IPS-NIHi7 (cell line): ENCODE measurements at regions not wholly inside any gene's neighbourhood (a gene's known extent, or its start where the extent isn't known, plus 50 kb on each side); places are given as distances from the start of the nearest gene placed in this dataset.

ENCODE experiments used
- DNase-seq: peaks from one replicate; pipeline ENCODE4 v3.0.0; 2012; ENCODE audit warnings: mixed read lengths; ENCODE audit errors: extremely low spot score

DNA sequence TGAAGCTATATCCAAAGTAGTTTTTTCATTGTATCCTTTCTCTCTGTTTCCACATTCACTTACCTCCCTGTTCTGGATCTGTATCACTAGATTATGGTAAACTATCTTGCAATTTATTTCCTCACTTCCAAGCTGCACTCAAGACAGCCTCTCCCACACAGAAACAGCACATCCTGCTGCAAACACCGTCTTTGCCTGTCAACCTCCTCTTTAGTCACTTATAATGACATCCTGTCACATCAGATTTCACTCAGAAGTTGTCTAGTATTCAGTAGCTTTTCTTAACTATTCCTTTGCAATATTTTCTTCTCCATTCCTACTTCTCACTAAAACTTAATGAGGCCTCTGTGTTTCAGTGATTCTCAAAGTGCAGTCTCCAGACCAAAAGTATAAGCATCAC, 490.8 kb downstream of the IGSF11 start:
- DNase-seq: no peak

DNA sequence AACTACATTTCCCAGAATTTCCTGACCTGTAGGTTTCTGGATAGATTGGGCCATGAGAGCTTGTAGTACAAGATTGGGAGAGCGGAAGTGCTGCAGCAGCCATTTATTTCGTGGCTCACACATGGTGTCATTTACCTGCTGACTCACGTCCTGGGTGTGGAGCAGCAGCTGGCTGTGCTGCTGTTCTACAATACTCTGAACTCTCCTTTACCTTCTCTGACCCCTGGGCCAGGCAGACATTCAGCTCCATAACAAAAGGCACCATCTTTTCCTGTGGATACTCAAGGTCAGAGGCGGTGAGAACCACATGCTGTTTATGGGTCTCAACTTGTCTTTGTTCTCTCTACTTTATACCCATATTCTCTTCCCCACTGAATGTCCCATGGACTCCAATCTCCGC, 490.2 kb downstream of the IGSF11 start:
- DNase-seq: peak; percentile 21

DNA sequence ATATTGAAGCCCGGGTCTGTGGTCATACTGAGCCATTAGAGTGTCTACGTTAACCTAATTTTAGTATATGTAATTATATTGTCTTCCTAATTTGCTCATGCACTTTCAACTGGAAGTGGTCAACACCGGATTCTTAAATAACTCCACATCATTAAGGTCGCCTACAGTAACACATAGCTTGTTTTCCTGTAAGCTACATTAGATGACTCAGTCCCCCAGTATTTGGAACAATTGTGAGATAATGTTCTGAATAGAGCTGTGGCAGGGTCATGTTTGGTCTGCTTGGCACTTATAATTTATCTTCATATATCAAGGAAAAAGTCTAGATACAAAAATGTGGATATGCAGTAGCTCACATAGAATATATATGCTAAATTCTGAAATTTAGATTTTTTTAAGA, 486.2 kb downstream of the IGSF11 start:
- DNase-seq: no peak

DNA sequence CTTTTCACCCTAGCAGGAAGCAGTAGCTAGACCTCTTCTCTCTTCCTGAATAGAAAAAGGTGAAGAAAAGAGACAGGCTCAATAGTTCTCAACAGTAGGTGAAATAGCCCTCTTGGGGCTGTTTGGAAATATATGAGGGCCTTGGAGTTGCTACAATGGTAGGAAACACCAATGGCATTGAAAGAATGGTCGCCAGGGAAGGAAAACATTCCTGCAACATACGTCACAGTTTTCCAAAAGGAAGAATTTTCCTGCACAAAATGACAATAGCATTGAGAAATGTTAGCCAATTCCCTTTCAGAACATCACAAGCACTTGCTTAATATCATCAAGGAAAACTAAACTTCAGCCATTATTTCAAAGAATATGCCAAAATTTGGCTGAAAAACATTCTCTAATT, 484.5 kb downstream of the IGSF11 start:
- DNase-seq: no peak

DNA sequence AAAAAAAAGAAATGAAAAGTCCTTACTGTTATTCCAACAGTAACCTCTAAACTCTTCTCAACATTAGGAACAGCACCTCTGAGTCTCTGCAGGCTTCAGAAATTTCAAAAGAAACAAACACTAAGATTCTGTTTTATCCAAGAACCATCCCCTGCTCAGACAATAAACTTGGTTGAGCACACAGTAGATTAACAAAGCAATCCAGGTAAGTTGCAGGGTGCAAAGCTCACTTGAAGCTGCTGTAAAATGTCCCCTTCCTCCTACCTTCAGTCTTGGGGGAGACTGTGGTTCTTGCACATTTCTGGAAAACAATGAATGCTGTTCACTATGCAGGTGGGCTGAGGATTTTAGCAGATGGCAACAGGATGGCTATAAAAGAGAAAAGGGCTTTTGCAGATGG, 484.1 kb downstream of the IGSF11 start:
- no peak for DNase-seq

DNA sequence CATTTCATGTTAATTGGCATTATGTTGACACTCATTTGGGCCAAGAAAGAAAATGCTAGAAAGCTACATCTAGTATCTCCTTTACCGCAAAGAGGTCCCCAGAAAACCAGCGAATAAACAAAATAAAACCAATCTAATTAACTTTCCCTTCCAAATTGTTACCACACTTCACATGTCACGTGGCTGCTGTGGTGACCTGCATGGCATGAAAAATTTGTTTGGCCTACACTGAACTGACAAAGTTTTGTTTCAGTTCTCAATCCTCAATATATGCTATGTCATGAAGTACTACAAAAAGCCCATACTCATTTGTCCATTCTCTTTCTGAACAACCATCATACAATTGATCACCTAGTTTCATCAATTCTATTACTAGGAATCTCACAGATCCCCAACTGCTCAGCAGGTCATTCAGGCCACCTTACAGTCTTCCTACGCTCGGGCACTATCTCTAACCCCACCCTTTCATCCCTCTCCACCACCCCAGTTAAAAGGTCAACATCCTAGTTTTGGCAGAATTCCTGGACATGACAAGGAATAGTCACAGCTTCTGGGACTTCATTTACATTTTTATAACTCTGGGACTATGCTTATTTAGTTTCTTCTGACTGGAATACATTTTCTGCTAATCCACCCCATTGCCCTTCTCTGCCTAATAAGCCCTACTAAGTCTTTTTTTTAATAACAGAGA, 480.4 kb downstream of the IGSF11 start:
- DNase-seq: no peak

DNA sequence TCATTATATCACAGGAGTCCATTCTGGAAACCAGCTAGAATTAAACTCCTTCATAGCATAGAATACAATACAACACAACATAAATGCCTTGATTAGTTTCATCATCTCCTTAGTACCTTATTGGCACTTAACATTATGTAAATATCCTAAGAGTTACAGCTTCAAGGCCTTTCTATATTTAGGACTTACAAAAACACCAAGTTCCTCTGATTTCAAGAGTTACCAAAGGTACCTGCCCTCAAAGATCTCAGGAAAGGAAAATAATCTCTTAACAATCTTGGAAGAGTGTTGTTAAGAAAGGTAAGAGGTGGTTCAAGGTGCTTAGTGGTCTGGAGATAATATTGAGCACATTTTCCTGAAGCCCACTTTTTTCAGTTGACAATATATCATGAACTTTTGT, 477.7 kb downstream of the IGSF11 start:
- DNase-seq: no peak

DNA sequence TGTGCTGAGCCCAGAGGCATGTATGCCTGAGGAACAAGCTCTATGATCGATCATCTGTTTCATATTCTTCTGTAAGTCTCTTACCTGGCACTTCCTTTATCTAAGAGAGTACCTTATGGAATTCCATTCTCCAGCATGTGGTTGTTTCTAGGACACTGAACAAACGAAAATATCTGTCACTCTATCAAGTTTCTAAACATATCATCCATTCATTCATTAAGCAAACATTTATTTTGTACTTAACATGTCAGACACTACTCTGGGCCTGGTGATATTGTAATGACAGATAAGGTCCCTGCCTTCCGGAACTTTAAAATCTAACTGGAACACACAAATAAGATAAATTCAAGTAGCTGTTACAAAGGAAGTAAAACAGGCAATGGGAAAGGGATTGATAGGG, 477.1 kb downstream of the IGSF11 start:
- DNase-seq: no peak

DNA sequence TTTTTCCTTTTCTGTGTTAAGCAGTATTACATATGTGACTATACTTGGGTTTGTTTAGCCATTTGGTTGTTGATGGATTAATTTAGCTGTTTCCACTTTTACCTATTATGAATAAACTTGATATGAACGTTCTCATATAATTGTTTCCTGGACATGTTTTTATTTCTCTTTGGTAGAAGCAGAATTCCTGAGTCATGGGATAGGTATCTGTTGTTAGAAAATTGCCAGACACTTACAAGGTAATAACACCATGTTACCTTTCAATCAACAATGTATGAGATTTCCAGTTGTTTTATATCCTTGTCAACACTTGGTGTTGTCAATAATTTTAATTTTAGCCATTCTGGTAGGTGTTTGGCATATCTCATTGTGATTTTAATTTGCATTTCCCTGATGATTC, 475.4 kb downstream of the IGSF11 start:
- no peak for DNase-seq

DNA sequence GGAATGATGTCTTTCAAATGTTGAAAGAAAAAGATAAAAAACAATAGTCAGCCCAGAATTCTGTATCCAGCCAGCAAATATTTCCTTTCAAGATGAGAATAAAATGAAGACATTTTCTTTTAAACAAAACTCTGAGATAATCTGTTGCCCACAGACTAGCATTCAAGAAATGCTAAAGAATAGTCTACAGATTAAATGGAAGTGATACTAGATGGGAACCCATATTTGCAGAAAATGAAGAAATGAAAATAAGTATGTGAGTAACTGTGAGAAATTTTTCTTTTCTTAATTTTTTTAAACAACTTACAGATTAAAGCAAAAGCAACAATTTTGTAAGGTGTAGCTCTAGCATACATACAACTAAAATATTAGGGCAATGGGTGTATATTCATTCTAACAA, 469.8 kb downstream of the IGSF11 start:
- no peak for DNase-seq

DNA sequence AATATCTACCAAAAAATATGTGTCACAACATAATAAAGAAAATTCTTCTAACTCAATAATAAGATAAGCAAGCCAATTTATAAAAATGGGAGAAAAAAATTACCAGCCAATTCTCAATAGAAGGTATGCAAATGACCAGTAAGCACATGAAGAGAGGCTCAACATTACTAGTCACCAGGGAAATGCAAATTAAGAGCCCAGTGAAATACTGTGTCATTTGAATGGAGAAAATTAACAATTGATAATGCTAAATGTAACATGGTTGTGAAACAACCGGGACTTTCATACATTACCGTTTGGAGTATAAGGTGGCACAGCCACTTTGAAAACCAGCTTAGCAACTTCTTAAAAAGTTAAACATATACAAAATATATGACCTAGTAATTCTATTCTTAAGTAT, 460.7 kb downstream of the IGSF11 start:
- no peak for DNase-seq

DNA sequence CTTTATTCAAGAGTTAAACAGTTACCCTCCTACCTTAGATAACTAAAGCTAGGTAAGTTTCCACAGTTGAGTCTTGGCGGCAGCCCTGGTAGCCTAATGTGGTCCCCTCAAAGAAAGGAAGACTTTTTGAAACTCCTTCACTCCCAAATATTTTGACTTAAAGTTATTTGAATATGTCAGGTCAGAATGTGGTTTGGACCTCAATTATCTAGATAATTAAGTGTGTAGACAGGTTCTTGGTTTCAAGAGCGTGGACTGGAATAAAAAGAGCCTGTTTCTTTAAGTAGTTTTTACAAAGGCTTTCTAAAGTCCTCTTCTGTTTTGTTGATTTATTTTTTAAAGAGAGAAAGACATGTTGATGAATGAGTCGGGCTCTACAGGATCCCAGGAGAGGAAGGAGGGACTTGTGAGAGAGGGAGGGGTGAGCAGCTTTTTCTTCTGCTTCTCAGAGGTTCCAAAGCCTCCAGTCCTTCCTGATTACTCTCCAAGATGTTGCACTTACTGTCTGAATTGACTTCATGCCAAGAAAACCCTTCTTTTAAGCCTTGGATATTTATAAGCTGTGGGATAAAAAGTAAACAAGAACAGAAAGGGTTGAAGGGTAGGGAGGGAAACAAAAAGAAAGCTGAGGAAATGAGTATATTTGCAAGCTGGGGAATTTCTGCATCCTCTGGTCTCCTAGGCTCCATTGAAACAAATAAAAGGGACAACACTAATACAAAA, 457.4 kb downstream of the IGSF11 start:
- DNase-seq: no peak

DNA sequence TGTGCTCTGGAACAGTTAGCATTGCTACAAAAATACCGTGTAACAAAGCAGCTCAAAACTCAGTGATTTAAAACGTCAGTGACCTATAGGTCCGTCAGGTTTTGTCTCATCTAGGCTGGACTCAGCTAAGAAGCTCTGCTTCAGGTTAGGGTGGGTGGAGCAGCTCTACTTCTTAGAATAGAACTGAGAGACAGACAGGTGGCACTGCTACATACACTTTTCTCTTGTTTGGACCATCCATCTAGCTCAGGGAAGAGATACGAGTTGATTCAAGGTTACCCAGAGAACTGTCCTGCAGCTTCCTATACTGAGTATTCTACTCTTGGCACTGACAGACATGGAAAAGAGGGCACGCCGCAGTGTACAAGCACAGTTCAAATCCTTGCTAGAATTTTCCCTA, 456.1 kb downstream of the IGSF11 start:
- no peak for DNase-seq

DNA sequence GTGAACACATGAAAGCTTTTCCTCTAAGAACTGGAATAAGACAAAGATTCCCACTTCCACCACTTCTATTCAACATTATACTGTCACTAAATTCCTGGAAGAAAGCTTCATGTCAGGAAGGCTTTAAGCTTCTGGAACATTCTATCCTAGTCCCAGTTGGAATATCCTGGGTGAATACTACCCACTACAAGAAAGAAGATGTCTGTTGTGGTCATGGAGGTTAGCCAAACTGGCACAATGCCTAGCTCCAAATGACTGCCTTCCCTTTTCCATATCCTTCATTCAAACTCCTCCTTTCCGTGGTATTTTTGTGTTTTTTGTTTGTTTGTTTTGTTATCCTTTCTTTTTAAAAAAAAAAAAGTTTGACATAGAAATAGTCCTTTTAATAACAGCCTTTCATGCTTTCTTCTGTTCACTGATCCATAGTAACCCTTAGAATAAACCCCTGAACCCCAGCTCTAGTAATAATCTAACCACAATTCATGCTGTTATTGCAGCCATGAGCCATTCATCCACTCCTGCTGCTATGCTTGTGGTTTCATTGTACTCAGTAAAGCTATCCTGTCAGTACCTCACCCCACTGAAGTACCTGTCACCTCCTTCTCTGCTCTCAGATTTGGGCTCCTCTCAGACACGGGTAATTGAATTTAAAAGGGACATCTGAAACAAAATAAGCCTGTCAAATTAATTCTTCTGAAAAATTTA, 447.5 kb downstream of the IGSF11 start:
- DNase-seq: no peak

DNA sequence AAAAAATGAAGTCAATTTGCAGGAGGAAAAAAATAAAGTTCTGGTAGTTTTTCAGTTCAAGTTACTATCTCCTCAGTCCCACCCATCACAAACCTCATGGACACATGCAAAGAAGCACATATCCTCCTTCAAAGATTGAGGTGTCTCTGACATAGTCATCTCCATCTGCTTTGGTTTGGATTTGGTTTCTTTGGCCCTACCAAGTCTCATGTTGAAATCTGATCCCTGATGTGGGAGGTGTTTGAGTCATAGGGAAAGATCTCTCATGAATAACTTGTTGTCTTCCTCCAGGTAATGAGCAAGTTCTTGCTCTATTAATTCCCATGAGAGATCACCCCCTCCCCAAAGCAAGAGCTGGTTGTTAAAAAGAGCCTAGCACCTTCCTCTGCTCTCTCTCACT, 446.8 kb downstream of the IGSF11 start:
- DNase-seq: no peak

DNA sequence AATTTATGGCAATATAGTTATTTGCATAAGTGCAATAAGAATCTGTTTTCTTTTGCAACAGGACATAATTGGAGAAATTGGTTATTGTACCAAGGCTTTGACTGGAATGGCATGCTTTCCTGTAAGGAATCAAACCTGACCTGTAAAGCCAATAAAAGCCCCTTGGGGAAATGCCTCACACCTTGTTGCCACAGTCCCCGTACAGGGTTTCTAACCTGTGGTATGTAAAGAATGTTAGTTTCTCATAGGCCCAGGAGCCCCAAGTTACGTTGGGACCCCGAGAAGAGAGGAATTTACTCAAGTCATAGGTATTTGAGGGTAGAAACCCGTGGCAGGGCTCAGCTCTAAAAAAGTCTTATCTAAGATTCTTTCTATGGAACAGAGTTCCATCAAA, 441.4 kb downstream of the IGSF11 start:
- DNase-seq: no peak

DNA sequence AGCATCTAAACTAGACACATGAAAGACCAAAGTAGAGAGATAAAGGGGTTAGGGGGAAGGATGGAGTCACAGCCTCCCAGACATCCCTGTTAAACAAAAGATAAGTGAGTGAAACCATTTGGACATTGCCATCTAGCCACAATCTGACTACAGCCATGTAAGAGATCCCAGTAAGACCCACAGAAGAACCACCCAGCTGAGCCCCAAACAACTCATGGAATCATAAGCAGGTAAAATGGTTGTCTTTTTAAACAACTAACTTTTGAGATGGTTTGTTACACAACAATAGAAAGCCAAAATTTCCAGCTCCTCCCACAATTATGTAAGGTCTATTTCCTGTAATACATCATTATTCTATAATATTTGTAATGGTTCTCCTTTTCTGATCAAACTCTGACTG, 437.5 kb downstream of the IGSF11 start:
- DNase-seq: no peak

DNA sequence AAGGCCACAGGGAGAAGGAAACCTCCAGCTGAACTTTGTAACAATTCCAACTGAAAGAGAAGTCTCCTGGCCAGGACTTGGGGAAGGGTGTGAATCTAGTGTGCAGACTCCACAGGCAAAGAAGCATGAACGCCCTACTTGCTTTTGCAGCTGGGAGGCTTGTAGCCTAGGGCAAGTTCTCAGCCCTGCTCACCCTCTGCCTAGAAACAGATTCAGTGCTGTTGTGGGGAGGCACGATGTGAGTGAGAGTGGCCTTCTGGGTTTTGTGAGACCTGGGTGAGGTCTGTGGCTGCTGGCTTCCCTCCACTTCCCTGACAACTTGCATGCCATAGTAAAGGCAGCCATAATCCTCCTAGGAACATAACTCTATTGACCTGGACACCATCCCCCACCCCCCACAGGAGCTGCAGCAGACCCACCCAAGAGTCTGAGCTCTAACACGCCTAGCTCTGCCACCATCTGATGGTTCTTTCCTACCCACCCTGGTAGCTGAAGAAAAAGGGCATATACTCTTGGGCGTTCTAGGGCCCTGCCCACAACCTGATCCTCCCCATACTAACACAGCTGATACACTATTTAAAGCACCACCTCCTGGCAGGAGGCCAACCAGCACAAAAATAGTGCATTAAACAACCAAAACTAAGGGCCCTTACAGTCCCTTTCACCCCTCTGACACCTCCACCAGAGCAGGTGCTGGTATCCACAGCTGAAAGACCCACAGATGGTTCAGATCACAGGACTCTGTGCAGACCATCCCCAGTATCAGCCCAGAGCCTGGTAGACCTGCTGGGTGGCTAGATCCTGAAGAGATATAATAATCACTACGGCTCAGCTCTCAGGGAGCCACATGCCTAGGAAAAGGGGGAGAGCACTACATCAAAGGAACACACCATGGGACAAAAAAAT, 426.5 kb downstream of the IGSF11 start:
- no peak for DNase-seq

DNA sequence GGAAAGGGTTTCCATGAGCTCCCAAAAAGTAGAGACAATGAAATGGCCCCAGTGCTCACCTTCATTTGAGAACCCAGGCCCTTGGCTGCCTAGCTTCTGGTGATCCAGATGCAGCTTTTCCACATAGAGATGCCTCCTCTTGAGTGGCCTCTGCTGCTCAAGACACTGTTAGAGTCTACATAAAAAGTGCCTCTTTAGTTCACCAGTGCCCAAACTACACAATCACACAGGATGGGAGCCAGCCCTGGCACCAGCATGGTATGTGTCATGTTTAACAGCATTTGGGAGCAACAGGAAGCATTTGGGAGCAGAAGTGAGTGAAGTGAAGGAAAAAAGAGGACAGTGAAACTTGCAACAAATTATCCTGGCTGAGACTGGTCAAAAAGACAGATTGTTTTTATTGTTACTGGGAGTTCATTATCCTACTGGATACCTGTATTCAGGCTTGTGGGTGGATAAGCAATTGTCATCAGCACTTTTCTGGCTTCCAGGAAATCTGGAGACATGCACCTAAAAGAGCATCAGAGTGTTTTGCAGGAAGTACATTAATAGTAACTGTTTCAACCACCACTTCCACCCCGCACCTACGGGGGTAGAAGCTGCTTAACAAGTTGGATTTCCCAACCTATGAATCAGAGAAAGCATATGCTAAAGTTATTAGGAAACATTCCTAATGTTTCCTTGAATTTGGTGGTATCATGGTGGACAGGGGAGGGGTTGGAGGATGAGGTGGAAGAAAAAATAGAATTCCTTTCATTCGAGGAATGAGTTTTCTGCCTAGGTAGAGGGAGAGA, 416.2 kb downstream of the IGSF11 start:
- DNase-seq: no peak

DNA sequence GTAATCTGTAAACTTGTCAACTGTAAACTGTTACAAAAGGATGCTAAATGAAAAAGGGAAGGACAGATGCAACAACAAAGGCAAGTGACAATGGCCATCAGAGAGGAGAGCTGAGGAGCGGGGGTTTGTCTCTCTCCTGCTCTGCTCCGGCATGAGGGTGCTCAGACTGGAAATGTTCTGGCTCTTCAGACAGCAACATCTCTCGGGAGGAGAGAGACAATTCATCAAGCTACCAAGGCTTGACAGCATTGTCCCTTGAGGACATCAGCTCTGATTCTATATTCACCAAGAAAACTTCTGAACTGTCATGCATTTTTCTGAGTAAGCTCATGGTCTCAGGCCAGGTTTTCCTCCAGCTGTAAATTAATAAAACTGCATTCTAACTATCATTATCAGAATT, 408.2 kb downstream of the IGSF11 start:
- no peak for DNase-seq

DNA sequence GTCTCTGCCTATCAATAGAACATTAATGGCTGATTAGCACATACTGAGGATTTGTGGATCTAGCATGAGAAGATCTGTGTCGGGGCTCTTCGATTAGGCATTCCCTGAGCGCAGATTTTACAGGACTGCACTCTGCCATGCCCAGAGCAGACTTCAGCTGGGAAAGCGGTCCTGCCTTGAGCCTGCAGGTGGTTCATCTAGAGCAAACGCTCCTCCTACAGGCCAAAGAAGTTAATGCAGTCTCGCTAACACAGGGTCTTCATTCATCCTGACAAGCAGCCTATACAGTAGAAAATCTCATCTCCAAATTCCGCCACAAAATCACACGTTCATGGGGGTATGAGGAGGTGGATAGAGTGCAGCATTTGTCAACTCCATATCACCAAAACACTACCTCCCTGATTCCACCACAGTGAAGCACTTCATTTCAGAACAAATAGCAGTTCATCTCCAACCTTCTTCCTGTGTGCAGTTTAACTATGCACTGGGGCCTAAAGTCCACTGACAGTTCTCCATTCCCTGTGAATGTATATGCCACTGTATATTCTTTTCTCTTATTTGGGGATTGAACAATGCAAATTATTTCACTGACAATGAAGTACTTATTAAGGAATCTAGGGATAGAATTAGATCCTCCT, 405.8 kb downstream of the IGSF11 start:
- peak; percentile 89 for DNase-seq
